ENCODE measurements at regions not wholly inside any gene's neighbourhood (a gene's known extent, or its start where the extent isn't known, plus 50 kb on each side); places are given as distances from the start of the nearest gene placed in this dataset.

DNA sequence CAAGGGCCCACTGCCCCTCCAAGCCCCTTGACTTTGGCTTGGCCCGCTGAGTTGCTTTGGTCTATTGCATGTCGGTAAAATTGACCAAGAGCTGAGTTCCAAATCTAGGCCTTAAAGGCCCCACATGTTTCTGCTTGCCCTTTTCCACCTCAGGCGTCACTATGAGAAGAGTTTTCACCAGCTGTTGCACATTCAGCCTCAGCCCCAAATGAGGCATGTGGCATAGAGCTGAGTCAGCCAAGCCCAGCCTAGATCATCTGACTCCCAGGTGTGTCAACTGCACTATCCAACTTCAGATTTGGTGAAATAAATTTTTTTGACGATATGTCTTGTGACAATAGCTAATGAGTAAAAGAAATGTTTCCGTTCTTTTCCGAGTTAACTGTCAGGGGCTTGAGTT lies 424.5 kb upstream of the FAM47C start:
- no peak for TF ChIP-seq CTCF (IDR thresholded peaks at IDR 0.05; ENCODE audit: unreplicated experiment in 3 of 3)
- Mint-ChIP-seq H3K27me3 (ENCODE audit: low read depth) (no peaks in the 10 kb centered on the region), H3K27ac (no peak overlapping the region), H3K9me3 (no peaks in the 10 kb centered on the region), H3K36me3 (ENCODE audit: low read depth) (no peaks in the 10 kb centered on the region), H3K4me3 (no peak overlapping the region), H3K4me1 (peaks cover 4% of the 10 kb centered on the region)

DNA sequence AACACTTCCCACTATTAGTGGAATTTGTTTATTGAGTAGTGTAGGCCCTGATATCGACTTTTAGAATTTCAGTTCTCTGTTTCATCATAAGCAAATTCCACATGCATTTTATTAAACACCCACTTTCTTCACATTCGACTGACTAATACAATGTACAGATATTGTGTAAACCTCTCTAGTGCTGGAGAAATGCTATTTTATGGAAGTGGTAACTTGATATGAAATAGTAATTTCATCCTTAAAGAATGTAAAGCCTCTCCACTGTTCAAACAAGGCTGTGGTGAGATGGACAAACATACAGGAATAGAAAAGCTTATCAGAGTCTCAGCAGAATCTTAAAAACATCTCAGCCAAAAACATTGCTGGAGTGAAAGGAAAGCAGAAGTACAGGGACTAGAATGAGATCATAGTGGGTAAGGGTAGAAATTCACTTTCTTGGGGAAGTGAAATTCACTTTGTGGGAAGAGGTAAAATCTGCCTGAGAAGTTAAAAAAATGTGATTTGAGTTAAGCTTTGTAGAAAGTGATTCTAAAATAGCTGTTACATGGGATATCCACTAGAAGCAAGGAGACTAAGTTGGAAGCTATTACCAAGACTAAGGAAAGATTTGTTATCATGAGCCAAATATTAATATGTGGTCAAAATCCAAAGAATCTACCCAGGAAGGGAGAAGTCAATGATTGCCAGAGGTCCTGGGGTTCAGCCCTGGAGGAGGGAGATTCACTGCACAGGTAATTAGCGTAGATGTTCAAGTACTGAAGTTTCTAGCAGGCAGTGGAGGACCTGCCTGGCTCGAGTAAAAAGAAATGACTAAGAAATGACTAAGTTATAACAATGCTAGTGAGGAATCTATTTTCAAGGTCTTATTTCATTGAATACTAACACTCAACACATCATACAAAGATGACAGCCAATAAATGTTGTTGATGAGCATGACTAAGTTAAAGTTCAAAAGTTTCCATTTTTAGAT lies 398.3 kb upstream of the FAM47C start:
- no peak overlapping the region for H3K27ac Mint-ChIP-seq
- no peak for TF ChIP-seq CTCF (IDR thresholded peaks at IDR 0.05; ENCODE audit: unreplicated experiment in 3 of 3)
- no peak overlapping the region for H3K4me3 Mint-ChIP-seq
- H3K36me3 Mint-ChIP-seq (ENCODE audit: low read depth), result no peaks in the 10 kb centered on the region
- peaks cover 9% of the 10 kb centered on the region for H3K9me3 Mint-ChIP-seq
- H3K27me3 Mint-ChIP-seq (ENCODE audit: low read depth), result no peaks in the 10 kb centered on the region
- H3K4me1 Mint-ChIP-seq, result no peaks in the 10 kb centered on the region

DNA sequence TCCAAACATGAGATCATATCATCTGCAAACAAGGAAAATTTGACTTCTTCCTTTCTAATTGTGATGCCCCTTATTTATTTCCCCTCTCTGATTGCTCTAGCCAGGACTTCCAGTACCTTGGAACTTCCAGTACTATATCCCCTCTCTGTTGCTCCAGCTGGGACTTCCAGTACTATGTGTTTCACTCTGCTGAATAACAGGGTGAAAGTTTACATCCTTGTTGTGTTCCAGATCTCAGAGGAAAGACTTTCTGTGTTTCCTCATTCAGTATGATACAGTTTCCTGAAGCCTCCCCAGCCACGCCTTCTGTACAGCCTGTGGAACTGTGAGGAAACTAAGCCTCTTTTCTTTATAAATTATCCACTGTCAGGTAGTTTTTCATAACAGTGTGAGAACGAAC lies 381.3 kb upstream of the FAM47C start:
- H3K27me3 Mint-ChIP-seq (ENCODE audit: low read depth), result no peaks in the 10 kb centered on the region
- no peak overlapping the region for H3K4me3 Mint-ChIP-seq
- no peaks in the 10 kb centered on the region for H3K4me1 Mint-ChIP-seq
- H3K27ac Mint-ChIP-seq, result no peak overlapping the region
- no peaks in the 10 kb centered on the region for H3K36me3 Mint-ChIP-seq (ENCODE audit: low read depth)
- H3K9me3 Mint-ChIP-seq, result peaks cover 7% of the 10 kb centered on the region
- no peak for TF ChIP-seq CTCF (IDR thresholded peaks at IDR 0.05; ENCODE audit: unreplicated experiment in 3 of 3)

- Mint-ChIP-seq H3K4me1 (no peaks in the 10 kb centered on the region), H3K4me3 (no peak overlapping the region), H3K27me3 (ENCODE audit: low read depth) (no peaks in the 10 kb centered on the region), H3K9me3 (no peaks in the 10 kb centered on the region), H3K36me3 (ENCODE audit: low read depth) (no peaks in the 10 kb centered on the region), H3K27ac (no peak overlapping the region)
- no peak for TF ChIP-seq CTCF (IDR thresholded peaks at IDR 0.05; ENCODE audit: unreplicated experiment in 3 of 3)
Measured at GRCh38 chrX:36640232-36640631, 367.9 kb upstream of the FAM47C start.

DNA sequence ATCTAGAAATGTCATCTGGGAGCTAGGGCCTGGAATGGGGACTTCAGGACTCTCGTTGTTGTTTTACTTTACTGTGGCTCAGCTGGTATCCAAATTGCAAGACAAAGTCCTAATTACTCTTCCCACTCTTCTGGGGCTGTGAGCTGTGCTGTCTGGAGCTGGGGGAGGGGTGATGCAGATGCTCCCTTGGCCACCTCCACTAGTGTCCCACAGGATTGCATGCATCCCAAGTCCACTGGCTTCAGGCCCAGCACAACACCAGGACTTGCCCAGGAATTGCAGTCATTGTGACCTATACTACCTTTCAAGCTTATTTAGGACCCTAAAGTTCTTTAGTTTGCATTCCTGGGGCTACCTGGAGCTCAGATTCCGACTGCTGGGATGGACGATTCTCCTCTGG lies 366.1 kb upstream of the FAM47C start:
- Mint-ChIP-seq H3K4me3 (no peak overlapping the region), H3K9me3 (no peaks in the 10 kb centered on the region), H3K27me3 (ENCODE audit: low read depth) (no peaks in the 10 kb centered on the region), H3K36me3 (ENCODE audit: low read depth) (no peaks in the 10 kb centered on the region), H3K27ac (no peak overlapping the region), H3K4me1 (no peaks in the 10 kb centered on the region)
- TF ChIP-seq CTCF (IDR thresholded peaks at IDR 0.05; ENCODE audit: unreplicated experiment in 3 of 3), result no peak

DNA sequence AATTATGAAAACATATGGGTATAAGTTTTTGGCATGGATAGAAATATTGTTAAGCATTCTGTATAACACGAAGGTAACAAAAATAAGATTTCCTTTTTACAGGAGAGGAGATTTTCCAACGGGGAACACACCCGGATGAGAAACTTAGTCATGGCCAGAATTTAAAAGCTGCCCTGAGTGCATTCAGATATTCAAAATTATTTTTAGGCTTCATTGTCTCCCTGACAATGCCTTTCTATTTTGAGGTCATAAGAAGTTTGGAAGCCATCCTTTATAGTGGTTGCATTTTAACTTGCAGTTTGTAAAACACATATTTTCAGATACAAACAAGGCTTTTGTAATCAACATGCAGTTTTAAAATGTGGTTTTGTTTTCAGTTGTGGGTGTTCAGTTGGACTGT lies 357.5 kb upstream of the FAM47C start:
- Mint-ChIP-seq H3K36me3 (ENCODE audit: low read depth) (no peaks in the 10 kb centered on the region), H3K27me3 (ENCODE audit: low read depth) (no peaks in the 10 kb centered on the region), H3K27ac (no peak overlapping the region), H3K9me3 (no peaks in the 10 kb centered on the region), H3K4me3 (no peak overlapping the region), H3K4me1 (no peaks in the 10 kb centered on the region)
- no peak for TF ChIP-seq CTCF (IDR thresholded peaks at IDR 0.05; ENCODE audit: unreplicated experiment in 3 of 3)

Data from nephron (organoid).